ENCODE measurements at regions not wholly inside any gene's neighbourhood (a gene's known extent, or its start where the extent isn't known, plus 50 kb on each side); places are given as distances from the start of the nearest gene placed in this dataset.

DNA sequence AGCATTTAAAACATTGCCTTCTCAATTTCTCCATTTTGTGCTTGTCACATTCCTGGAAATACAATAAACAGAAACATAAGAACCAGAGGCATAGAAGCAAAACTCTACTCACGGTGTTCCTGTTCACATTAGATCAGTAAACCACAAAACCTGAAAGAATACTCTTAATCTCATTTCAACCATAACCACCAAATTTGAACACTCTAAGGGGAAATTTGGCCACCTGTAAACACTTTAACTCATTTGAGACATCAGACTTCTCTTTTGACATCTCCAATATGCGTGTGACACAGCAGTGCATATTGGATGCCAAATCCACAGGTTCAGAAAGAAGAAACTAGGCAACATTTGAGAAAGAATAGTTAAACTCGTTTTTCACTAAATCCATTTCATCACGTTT lies 153.8 kb upstream of the IRAK1BP1 start:
- no peak for TF ChIP-seq TAF1 (IDR thresholded peaks at IDR 0.05; ENCODE audit: low read depth, low read length)
- TF ChIP-seq POLR2AphosphoS5 (IDR thresholded peaks at IDR 0.05; ENCODE audit: low read depth, low read length): no peak
